ENCODE measurements at regions not wholly inside any gene's neighbourhood (a gene's known extent, or its start where the extent isn't known, plus 50 kb on each side); places are given as distances from the start of the nearest gene placed in this dataset.

DNA sequence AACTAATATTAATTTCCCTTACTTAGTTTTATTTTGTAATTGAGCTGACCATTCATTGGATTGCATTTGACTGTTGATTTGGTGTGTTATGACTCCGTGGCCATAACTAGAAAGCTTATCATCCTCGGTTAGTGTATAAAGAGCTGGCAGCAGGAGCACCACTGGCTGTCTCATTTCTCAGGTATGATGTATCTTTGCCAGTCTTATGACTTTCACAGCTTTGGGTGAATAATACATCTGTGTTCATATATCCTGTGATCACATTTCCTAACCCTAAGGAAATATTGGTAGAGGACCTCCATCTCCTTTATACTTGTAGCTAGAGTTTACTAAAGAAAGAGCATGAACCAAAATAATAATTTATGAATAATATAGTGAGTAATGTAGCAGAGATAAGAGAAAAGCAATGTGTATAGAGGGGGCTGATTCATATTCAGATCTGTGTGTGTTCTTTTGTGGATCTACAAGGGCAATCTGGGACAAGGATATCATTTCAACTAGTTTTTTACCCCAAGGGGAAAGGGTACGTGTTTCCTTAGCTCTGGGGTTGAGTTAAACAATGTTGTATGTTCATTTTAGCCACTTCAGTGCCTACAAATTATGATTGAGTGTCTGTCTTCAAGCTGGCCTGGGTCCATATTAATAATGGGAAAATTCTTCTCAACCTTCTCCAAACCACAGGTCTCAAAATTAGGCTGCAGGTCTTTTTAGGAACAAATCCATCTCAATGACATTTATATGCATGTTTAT, 901.7 kb downstream of the NTRK3 start:
- TF ChIP-seq, protein P1, sequence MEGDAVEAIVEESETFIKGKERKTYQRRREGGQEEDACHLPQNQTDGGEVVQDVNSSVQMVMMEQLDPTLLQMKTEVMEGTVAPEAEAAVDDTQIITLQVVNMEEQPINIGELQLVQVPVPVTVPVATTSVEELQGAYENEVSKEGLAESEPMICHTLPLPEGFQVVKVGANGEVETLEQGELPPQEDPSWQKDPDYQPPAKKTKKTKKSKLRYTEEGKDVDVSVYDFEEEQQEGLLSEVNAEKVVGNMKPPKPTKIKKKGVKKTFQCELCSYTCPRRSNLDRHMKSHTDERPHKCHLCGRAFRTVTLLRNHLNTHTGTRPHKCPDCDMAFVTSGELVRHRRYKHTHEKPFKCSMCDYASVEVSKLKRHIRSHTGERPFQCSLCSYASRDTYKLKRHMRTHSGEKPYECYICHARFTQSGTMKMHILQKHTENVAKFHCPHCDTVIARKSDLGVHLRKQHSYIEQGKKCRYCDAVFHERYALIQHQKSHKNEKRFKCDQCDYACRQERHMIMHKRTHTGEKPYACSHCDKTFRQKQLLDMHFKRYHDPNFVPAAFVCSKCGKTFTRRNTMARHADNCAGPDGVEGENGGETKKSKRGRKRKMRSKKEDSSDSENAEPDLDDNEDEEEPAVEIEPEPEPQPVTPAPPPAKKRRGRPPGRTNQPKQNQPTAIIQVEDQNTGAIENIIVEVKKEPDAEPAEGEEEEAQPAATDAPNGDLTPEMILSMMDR (IDR thresholded peaks at IDR 0.05; ENCODE audit: insufficient read depth, low read length), result no peak
- H3K4me3 ChIP-seq (ENCODE audit: low read depth, low read length), result no peak overlapping the region
- peak; percentile 95 for DNase-seq (ENCODE audit: low read depth)

DNA sequence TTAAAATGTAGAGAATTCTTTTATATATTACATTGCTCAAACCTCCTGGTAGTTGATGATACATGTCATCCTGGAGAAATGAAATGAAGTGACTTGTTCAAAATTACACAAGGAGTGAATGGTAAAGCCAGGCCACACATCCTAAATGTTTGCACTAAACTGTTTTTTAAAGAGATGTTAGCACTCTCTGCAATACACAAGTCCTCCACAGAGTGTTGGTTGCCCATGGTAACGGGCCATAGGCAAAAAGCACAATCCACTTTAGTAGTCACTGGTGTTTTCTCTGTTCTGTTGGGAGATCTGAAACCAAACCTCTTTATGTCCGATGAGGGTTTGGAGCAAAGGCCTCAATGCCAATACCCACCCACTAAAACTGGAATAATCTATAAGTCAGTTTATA, 907.4 kb downstream of the NTRK3 start:
- peak; percentile 40 for DNase-seq (ENCODE audit: low read depth)
- H3K4me3 ChIP-seq (ENCODE audit: low read depth, low read length), result no peak overlapping the region
- TF ChIP-seq, protein P1 (IDR thresholded peaks at IDR 0.05; ENCODE audit: insufficient read depth, low read length), result peak; percentile 30

DNA sequence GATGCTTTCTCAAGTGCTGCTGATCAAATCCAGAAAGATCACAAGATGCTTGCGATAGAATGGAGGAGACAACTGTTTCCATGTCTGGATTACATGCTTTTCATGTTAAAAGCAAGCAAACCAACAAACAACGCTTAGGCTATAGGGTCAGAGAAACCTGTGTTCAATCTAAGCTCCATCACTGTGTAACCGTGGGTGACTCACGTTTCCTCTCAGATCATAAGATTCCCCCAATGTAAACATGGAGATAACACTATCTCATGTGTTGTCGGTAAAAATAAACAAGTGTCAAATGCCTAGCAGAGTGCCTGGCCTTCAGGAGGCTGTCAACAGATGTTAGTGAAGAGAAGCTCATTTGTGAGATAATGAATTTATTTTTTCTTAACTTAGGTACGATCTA, 907.8 kb downstream of the NTRK3 start:
- no peak overlapping the region for H3K4me3 ChIP-seq (ENCODE audit: low read depth, low read length)
- peak; percentile 62 for DNase-seq (ENCODE audit: low read depth)
- TF ChIP-seq, protein P1 (IDR thresholded peaks at IDR 0.05; ENCODE audit: insufficient read depth, low read length), result no peak

DNA sequence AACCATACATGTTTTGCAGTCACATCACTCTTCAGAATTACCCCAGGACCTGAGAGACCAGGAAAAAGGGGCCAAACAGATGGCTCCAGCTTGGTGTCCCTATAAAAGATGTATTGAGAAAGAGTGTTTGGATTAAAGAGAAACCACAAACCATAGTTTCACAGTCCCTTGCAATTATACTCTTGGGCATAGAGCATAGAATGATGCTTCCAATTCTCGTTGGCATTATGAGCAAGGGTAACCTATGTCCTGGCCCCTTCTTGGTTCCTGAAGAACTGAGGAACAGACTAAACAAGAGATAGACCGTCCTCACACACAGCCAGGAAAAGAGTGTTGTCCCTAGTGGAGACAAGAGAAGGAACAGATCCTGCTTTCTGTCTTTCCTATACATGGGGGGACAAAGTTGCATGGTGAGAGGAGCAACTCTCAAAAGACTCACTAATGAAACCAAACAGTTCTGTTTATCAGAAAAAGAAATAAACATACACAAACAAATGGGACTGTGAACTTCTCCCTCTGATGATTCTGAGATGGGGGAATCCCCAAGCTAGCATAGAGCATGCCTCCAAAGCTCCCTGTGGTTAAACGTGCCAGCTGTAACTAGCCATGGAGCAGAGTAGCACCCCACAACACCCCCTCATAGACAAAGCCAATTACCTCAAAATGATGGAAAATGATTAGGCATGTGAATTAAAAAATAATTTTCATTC, 908.6 kb downstream of the NTRK3 start:
- DNase-seq (ENCODE audit: low read depth), result no peak
- TF ChIP-seq, protein P1 (IDR thresholded peaks at IDR 0.05; ENCODE audit: insufficient read depth, low read length), result no peak
- H3K4me3 ChIP-seq (ENCODE audit: low read depth, low read length), result no peak overlapping the region

DNA sequence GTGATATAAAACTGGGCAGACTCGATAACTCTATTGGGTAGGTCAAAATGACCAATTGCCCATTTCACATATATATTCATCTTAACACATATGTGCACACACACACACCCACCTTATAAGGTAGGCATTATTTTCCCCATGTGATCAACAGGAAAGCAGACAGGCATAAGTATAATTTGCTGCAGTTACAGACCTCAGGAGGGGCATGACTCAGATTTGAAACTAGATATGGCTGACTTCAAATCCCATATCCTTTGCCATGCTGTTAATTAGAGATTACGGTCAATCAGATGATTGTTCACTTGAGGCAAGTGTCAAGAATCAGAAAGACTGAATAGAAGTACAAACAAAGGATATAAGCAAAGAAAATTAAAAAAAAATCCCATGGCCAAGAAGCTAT, 910.6 kb downstream of the NTRK3 start:
- TF ChIP-seq, protein P1 (IDR thresholded peaks at IDR 0.05; ENCODE audit: insufficient read depth, low read length), result no peak
- DNase-seq (ENCODE audit: low read depth), result no peak
- H3K4me3 ChIP-seq (ENCODE audit: low read depth, low read length), result no peak overlapping the region

DNA sequence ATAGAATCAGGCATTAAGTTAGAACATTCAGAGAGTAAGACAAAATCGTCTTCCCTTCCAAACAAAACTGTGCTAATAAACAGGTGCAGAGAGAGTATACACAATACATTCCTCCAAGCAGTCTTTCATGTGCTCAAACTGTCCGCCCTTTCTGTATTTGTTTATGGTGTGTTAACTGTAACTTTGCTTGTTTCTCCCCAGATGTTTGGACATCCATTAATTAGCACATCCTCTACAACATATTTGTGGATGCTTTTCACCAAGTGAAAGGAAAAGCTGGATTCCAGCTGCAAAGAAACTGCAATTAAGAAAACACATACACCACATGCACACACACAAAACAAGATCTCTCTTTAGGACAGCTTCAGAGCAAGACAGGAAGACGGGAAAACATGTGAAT, 912.6 kb downstream of the NTRK3 start:
- no peak for DNase-seq (ENCODE audit: low read depth)
- TF ChIP-seq, protein P1 (IDR thresholded peaks at IDR 0.05; ENCODE audit: insufficient read depth, low read length), result no peak
- H3K4me3 ChIP-seq (ENCODE audit: low read depth, low read length), result no peak overlapping the region

Data from fibroblast of the aortic adventitia (primary cell).